AG04449 (cell line): ENCODE measurements at regions not wholly inside any gene's neighbourhood (a gene's known extent, or its start where the extent isn't known, plus 50 kb on each side); places are given as distances from the start of the nearest gene placed in this dataset.

Experiments used
- CTCF ChIA-PET: fragments of 350-600 bp; formaldehyde crosslinking; extraction: SDS; loops from one replicate; lab custom pipeline; 2021; ENCODE audit warnings: antibody characterized with exemption; lab: Yijun Ruan, JAX
- POLR2A ChIA-PET: fragments of 400-600, 350-600 bp; formaldehyde crosslinking; extraction: SDS; loops from one replicate; lab custom pipeline; 2020; ENCODE audit warnings: antibody characterized with exemption, inconsistent platforms; lab: Yijun Ruan, JAX
- DNase-seq: peaks from one replicate; pipeline ENCODE4 v3.0.0-alpha.2; 2010; ENCODE audit warnings: low read depth, low spot score
- H3K4me3 ChIP-seq: 2 replicates; pipeline ENCODE4 v1.5.1; 2011; ENCODE audit warnings: low read depth, mild to moderate bottlenecking, control low read depth, low read length
- TF ChIP-seq, protein P1 (sequence below): IDR thresholded peaks from one replicate; pipeline ENCODE4 v1.5.1; 2011; ENCODE audit warnings: mild to moderate bottlenecking, moderate library complexity, low read length, control low read depth, inconsistent platforms; ENCODE audit not compliant: insufficient read depth; ENCODE audit errors: missing control alignments

DNA sequence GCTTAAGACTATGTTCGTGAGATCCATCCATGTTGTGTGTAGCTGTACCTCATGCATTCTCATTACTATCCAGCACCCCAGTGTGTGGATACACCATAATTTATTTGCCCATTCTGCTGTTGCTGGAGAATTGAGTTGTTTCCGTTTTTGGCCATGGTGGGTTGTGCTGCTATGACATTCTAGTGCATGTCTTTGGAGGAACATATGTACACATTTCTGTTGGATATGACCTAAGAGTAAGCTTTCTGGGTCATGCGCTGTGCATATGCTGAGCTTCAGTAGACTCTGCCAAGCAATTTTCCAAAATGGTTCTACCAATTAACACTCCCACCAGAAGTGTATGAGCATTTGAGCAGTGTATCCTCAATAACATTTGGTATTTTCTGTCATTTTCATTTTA lies 316.6 kb downstream of the MIAT start:
- TF ChIP-seq, protein P1, sequence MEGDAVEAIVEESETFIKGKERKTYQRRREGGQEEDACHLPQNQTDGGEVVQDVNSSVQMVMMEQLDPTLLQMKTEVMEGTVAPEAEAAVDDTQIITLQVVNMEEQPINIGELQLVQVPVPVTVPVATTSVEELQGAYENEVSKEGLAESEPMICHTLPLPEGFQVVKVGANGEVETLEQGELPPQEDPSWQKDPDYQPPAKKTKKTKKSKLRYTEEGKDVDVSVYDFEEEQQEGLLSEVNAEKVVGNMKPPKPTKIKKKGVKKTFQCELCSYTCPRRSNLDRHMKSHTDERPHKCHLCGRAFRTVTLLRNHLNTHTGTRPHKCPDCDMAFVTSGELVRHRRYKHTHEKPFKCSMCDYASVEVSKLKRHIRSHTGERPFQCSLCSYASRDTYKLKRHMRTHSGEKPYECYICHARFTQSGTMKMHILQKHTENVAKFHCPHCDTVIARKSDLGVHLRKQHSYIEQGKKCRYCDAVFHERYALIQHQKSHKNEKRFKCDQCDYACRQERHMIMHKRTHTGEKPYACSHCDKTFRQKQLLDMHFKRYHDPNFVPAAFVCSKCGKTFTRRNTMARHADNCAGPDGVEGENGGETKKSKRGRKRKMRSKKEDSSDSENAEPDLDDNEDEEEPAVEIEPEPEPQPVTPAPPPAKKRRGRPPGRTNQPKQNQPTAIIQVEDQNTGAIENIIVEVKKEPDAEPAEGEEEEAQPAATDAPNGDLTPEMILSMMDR = no peak
- H3K4me3 ChIP-seq = no peak overlapping the region
- no peak for DNase-seq
- POLR2A ChIA-PET = no interaction called here
- CTCF ChIA-PET = no interaction called here

DNA sequence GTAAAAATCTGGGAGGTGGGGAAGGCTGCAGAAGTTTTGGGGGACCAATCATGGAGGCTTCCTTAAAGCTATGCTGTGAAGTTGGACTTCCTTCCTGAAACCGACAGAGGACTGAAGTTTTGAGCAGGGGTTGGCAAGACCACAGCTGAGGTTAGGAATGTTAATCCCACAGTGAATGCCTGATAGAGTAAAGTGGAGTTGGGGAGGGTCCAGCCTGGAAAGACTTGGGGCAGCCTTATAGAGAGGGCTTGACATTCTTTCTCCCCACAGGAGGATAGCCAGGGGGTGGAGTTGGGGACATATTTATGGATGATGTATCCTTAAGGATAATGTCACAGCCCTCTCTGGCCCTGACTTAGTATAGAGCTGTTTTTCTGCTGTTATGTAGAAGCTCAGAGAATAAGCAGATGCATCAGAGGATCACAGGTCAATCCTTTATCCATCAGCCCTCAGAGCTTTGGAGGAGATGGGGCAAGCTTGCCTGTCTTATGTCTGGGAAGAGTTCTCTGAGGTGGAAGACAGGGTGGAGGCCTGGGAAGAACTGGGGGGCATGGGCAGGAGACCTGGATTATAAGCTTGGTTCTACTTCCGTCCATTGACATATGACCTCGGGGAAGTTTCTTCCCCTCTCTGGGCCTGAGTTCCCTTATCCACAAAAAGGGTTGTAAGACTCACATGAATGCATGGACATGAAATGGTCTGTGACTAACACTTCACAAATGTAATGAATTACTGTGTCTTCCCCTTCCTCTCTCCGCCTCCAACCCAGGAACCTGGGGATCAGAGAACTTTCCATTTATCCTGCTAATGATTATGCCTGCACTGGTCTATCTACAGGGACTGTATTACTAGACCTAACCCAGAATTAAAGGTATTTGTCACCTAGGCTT lies 317.8 kb downstream of the MIAT start:
- no peak overlapping the region for H3K4me3 ChIP-seq
- POLR2A ChIA-PET = no interaction called here
- no peak for DNase-seq
- CTCF ChIA-PET = no interaction called here
- TF ChIP-seq, protein P1 = no peak

DNA sequence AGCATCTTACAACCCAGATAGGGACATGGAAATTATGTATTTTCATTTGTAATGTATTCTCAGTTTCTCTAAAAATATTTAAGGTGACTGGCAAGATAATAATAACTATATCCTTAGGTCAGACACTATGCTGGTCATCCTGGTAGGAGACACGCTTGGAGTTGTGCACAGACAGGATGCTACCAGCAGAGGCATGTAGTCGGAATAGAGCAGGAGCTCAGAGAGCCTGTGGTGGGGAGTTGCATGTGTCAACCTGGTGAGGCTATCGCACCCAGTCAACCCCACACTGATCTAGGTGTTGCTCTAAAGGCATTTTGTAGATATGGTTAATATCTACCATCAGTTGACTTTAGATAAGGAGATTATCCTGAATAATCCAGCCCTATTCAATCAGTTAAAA lies 318.5 kb downstream of the MIAT start:
- ChIA-PET CTCF (no interaction called here), POLR2A (no interaction called here)
- no peak for DNase-seq
- TF ChIP-seq, protein P1 = no peak
- no peak overlapping the region for H3K4me3 ChIP-seq

DNA sequence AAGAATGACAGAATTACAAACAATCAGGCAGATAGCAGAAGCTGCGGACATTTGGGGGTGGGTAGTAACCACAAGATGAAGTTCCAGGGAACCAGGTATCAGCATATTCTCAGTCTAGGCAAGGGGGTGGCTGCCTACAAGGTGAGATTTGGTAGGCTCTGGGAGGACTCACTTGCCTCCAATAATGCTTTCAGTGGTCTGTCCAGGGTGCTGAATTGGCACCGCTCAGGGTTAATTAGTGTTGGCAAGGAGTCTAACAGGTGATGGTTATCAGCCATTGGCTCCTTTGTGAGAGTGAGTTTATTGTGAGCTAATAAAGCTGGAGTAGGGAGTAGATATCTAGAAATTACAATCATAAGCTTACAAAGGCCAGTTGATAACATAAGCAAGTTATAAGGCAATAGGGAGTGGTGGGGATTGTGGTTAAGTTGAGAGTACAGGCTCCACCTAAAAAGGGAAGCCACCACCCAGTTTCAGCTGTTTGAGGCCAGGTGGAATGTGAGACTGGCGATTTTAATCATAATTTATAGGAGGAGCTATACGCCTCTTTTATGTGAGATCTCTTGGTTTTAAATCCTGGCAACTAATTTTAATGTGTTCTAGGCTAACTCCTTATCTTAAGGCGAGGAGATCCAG lies 320.5 kb downstream of the MIAT start:
- H3K4me3 ChIP-seq = no peak overlapping the region
- ChIA-PET CTCF (interaction anchor here (0.9 kb wide), 2 partner anchors 142 to 222 kb away, joined by 3 read pairs; no protein-coding TSS in a partner anchor), POLR2A (no interaction called here)
- no peak for DNase-seq
- TF ChIP-seq, protein P1 = no peak

DNA sequence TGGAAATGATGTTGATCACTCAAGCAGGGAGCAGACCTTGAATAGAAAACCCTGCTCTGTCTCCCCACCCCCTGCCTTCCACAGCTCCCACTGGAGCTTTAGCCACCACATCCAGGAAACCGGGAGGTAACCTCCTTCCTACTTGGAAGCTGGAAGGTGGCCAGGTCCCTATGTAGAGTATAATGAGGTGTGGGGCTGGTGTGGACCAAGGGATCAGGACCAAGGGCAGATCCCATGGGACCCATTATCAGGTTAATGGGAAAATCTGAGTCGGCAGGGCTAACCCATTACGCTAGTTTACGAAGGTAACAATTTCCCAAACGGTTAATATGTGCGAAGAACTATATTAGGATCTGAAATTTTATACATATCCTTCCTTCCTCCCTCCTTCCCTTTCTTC lies 321.9 kb downstream of the MIAT start:
- TF ChIP-seq, protein P1 = no peak
- no peak overlapping the region for H3K4me3 ChIP-seq
- POLR2A ChIA-PET = no interaction called here
- DNase-seq = no peak
- CTCF ChIA-PET = no interaction called here

DNA sequence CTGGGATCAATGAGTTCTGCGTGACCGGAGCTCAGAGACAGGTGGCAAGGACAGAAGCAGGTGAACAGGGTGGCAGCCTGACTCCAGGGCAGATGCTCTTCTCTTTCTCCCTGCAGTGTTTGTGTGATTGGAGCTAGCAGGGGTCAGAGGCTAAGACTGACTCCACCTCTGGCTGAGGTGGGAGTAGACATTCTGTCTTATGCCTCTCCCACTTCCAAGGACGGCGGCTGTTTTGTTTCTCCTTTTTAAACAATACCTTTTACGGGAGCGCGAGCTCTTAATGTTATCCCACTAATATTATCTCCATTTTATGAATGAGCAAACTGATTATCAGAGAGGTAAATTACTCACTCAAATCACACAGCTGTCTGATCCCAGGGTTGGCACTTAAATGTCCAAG lies 323.7 kb downstream of the MIAT start:
- TF ChIP-seq, protein P1 = no peak
- CTCF ChIA-PET = no interaction called here
- H3K4me3 ChIP-seq = no peak overlapping the region
- DNase-seq = no peak
- POLR2A ChIA-PET = no interaction called here
